Effector memory CD4-positive, alpha-beta T cell (primary cell): ENCODE measurements at regions not wholly inside any gene's neighbourhood (a gene's known extent, or its start where the extent isn't known, plus 50 kb on each side); places are given as distances from the start of the nearest gene placed in this dataset.

Experiments
- DNase-seq, 3 donors: peaks; one replicate each; pipeline ENCODE4 v3.0.0-alpha.2; 2020
- H3K27ac ChIP-seq: 2 replicates; pipeline ENCODE4 v1.7.0; 2013; ENCODE audit warnings: mild to moderate bottlenecking, low read length, moderate library complexity; ENCODE audit not compliant: insufficient read depth, poor library complexity, severe bottlenecking
- H3K27me3 ChIP-seq: replicated peaks from 2 replicates; pipeline ENCODE4 v1.7.0; 2013; ENCODE audit warnings: mild to moderate bottlenecking, low read length; ENCODE audit not compliant: insufficient read depth, control insufficient read depth, poor library complexity, severe bottlenecking
- H3K36me3 ChIP-seq: 2 replicates; pipeline ENCODE4 v1.7.0; 2013; ENCODE audit warnings: mild to moderate bottlenecking, low read length, moderate library complexity; ENCODE audit not compliant: control insufficient read depth, insufficient read depth
- H3K4me1 ChIP-seq: 2 replicates; pipeline ENCODE4 v1.7.0; 2013; ENCODE audit warnings: low read length, mild to moderate bottlenecking; ENCODE audit not compliant: control insufficient read depth, insufficient read depth, poor library complexity, severe bottlenecking
- H3K4me3 ChIP-seq: 2 replicates; pipeline ENCODE4 v1.7.0; 2013; ENCODE audit warnings: low read length, low read depth, mild to moderate bottlenecking; ENCODE audit not compliant: insufficient read depth, poor library complexity, severe bottlenecking
- H3K9me3 ChIP-seq: 2 replicates; pipeline ENCODE4 v1.7.0; 2013; ENCODE audit warnings: mild to moderate bottlenecking, low read length, moderate library complexity; ENCODE audit not compliant: control insufficient read depth

- DNase-seq, result no peak
- no peaks in the 10 kb centered on the region for H3K27me3 ChIP-seq
Observed at GRCh38 chr17:14772776-14773175, 471.9 kb downstream of the HS3ST3B1 start.

GRCh38 chr17:14771543-14771942 is 470.7 kb downstream of the HS3ST3B1 start:
- no peak for DNase-seq
- no peak overlapping the region for H3K27ac ChIP-seq
- H3K4me1 ChIP-seq, result no peaks in the 10 kb centered on the region
- no peaks in the 10 kb centered on the region for H3K9me3 ChIP-seq
- H3K36me3 ChIP-seq, result no peaks in the 10 kb centered on the region
- no peaks in the 10 kb centered on the region for H3K27me3 ChIP-seq
- no peak overlapping the region for H3K4me3 ChIP-seq

More at GRCh38 chr17:14772776-14773175, 471.9 kb downstream of the HS3ST3B1 start:
- H3K4me3 ChIP-seq, result no peak overlapping the region
- H3K9me3 ChIP-seq, result no peaks in the 10 kb centered on the region
- H3K36me3 ChIP-seq, result no peaks in the 10 kb centered on the region
- no peaks in the 10 kb centered on the region for H3K4me1 ChIP-seq
- no peak overlapping the region for H3K27ac ChIP-seq

GRCh38 chr17:14768923-14769322 is 468.0 kb downstream of the HS3ST3B1 start:
- H3K4me1 ChIP-seq, result no peaks in the 10 kb centered on the region
- no peaks in the 10 kb centered on the region for H3K36me3 ChIP-seq
- H3K27ac ChIP-seq, result no peak overlapping the region
- no peaks in the 10 kb centered on the region for H3K27me3 ChIP-seq
- DNase-seq, result no peak
- no peaks in the 10 kb centered on the region for H3K9me3 ChIP-seq
- H3K4me3 ChIP-seq, result no peak overlapping the region

- H3K27me3 ChIP-seq, result no peaks in the 10 kb centered on the region
- DNase-seq, result no peak
- no peak overlapping the region for H3K4me3 ChIP-seq
- H3K4me1 ChIP-seq, result no peaks in the 10 kb centered on the region
- H3K27ac ChIP-seq, result no peak overlapping the region
- H3K9me3 ChIP-seq, result no peaks in the 10 kb centered on the region
- no peaks in the 10 kb centered on the region for H3K36me3 ChIP-seq
Observed at GRCh38 chr17:14762736-14763479, 462.0 kb downstream of the HS3ST3B1 start.

GRCh38 chr17:14760719-14761411 is 460.0 kb downstream of the HS3ST3B1 start:
- no peak for DNase-seq
- H3K27me3 ChIP-seq, result no peaks in the 10 kb centered on the region
- no peaks in the 10 kb centered on the region for H3K4me1 ChIP-seq
- no peaks in the 10 kb centered on the region for H3K36me3 ChIP-seq
- H3K27ac ChIP-seq, result no peak overlapping the region
- no peaks in the 10 kb centered on the region for H3K9me3 ChIP-seq
- no peak overlapping the region for H3K4me3 ChIP-seq

GRCh38 chr17:14760212-14760611 is 459.3 kb downstream of the HS3ST3B1 start:
- no peaks in the 10 kb centered on the region for H3K4me1 ChIP-seq
- no peak overlapping the region for H3K27ac ChIP-seq
- no peaks in the 10 kb centered on the region for H3K9me3 ChIP-seq
- no peak overlapping the region for H3K4me3 ChIP-seq
- DNase-seq, result no peak
- no peaks in the 10 kb centered on the region for H3K27me3 ChIP-seq
- H3K36me3 ChIP-seq, result no peaks in the 10 kb centered on the region

GRCh38 chr17:14759325-14759724 is 458.4 kb downstream of the HS3ST3B1 start:
- no peaks in the 10 kb centered on the region for H3K4me1 ChIP-seq
- no peak overlapping the region for H3K4me3 ChIP-seq
- no peak overlapping the region for H3K27ac ChIP-seq
- H3K9me3 ChIP-seq, result no peaks in the 10 kb centered on the region
- H3K27me3 ChIP-seq, result no peaks in the 10 kb centered on the region
- H3K36me3 ChIP-seq, result no peaks in the 10 kb centered on the region
- no peak for DNase-seq

GRCh38 chr17:14756479-14756878 is 455.6 kb downstream of the HS3ST3B1 start:
- H3K9me3 ChIP-seq, result no peaks in the 10 kb centered on the region
- no peaks in the 10 kb centered on the region for H3K4me1 ChIP-seq
- H3K4me3 ChIP-seq, result no peak overlapping the region
- no peaks in the 10 kb centered on the region for H3K36me3 ChIP-seq
- no peak for DNase-seq
- no peaks in the 10 kb centered on the region for H3K27me3 ChIP-seq
- H3K27ac ChIP-seq, result no peak overlapping the region

GRCh38 chr17:14755002-14755401 is 454.1 kb downstream of the HS3ST3B1 start:
- Histone ChIP-seq H3K27me3 (no peaks in the 10 kb centered on the region), H3K9me3 (no peaks in the 10 kb centered on the region), H3K27ac (no peak overlapping the region), H3K4me3 (no peak overlapping the region), H3K36me3 (no peaks in the 10 kb centered on the region), H3K4me1 (no peaks in the 10 kb centered on the region)
- no peak for DNase-seq

- Histone ChIP-seq H3K4me3 (no peak overlapping the region), H3K4me1 (no peaks in the 10 kb centered on the region), H3K27me3 (no peaks in the 10 kb centered on the region), H3K36me3 (no peaks in the 10 kb centered on the region), H3K27ac (no peak overlapping the region), H3K9me3 (no peaks in the 10 kb centered on the region)
- no peak for DNase-seq
Observed at GRCh38 chr17:14753383-14753782, 452.5 kb downstream of the HS3ST3B1 start.
